RWPE2 (cell line): ENCODE measurements at regions not wholly inside any gene's neighbourhood (a gene's known extent, or its start where the extent isn't known, plus 50 kb on each side); places are given as distances from the start of the nearest gene placed in this dataset.
"Not testable (repeated sequence)": the region's sequence is repeated elsewhere in the genome, so short reads cannot be mapped to it uniquely, and the experiment has no call there.

Experiments used
- ATAC-seq: fragments of 200-7000 bp; cut with Tn5 transposase; 3 replicates; pipeline ENCODE4 v1.9.1; 2021; ENCODE audit warnings: low read depth
- DNase-seq: peaks from one replicate; pipeline ENCODE4 v3.0.0-alpha.2; 2020; ENCODE audit warnings: low spot score
- H3K27ac ChIP-seq: fragments of 450-650 bp; 2 replicates; pipeline ENCODE4 v1.5.1; 2017; ENCODE audit warnings: mild to moderate bottlenecking; ENCODE audit not compliant: poor library complexity, severe bottlenecking
- H3K27me3 ChIP-seq: fragments of 250-450 bp; sonication (Bioruptor Pico); 2 replicates; pipeline ENCODE4 v1.5.1; 2021; ENCODE audit warnings: mild to moderate bottlenecking, moderate library complexity; ENCODE audit not compliant: insufficient read depth, poor library complexity, severe bottlenecking
- H3K36me3 ChIP-seq: fragments of 250-450 bp; sonication (Bioruptor Pico); 2 replicates; pipeline ENCODE4 v1.5.1; 2020; ENCODE audit warnings: low read depth, mild to moderate bottlenecking, moderate library complexity
- H3K4me1 ChIP-seq: fragments of 250-450 bp; sonication (Bioruptor Pico); 2 replicates; pipeline ENCODE4 v1.5.1; 2021; ENCODE audit warnings: mild to moderate bottlenecking, moderate library complexity; ENCODE audit not compliant: insufficient read depth, poor library complexity, severe bottlenecking
- H3K4me3 ChIP-seq: fragments of 250-450 bp; sonication (Bioruptor Pico); 2 replicates; pipeline ENCODE4 v1.5.1; 2021; ENCODE audit warnings: mild to moderate bottlenecking, moderate library complexity; ENCODE audit not compliant: severe bottlenecking
- H3K9me3 ChIP-seq: fragments of 250-450 bp; sonication (Bioruptor Pico); 2 replicates; pipeline ENCODE4 v1.5.1; 2021; ENCODE audit warnings: mild to moderate bottlenecking, moderate library complexity; ENCODE audit not compliant: severe bottlenecking
- CTCF ChIP-seq: fragments of 450-650 bp; IDR thresholded peaks from one replicate; pipeline ENCODE4 v1.5.1; 2017; ENCODE audit warnings: mild to moderate bottlenecking, moderate library complexity; ENCODE audit not compliant: poor library complexity, severe bottlenecking

- Histone ChIP-seq H3K9me3 (no peaks in the 10 kb centered on the region), H3K27ac (no peak overlapping the region), H3K36me3 (no peaks in the 10 kb centered on the region), H3K27me3 (no peaks in the 10 kb centered on the region), H3K4me1 (no peaks in the 10 kb centered on the region), H3K4me3 (no peak overlapping the region)
- DNase-seq, result no peak
- ATAC-seq, result peak; percentile 38
- TF ChIP-seq CTCF, result no peak
These were observed 401.5 kb upstream of the FRG2C start for GRCh38 chr3:75262661-75263060.

GRCh38 chr3:75265897-75266296 lies 398.2 kb upstream of the FRG2C start:
- H3K27me3 ChIP-seq, result no peaks in the 10 kb centered on the region
- no peak overlapping the region for H3K27ac ChIP-seq
- no peak for TF ChIP-seq CTCF
- H3K9me3 ChIP-seq, result no peaks in the 10 kb centered on the region
- H3K4me1 ChIP-seq, result no peaks in the 10 kb centered on the region
- H3K4me3 ChIP-seq, result no peak overlapping the region
- DNase-seq (no peak), ATAC-seq (no peak)
- no peaks in the 10 kb centered on the region for H3K36me3 ChIP-seq

- ATAC-seq, H3K9me3 ChIP-seq, H3K4me3 ChIP-seq, DNase-seq, H3K36me3 ChIP-seq, H3K27ac ChIP-seq, H3K4me1 ChIP-seq, H3K27me3 ChIP-seq: not testable (repeated sequence)
These were observed 395.6 kb upstream of the FRG2C start for GRCh38 chr3:75268576-75268975.

GRCh38 chr3:75272237-75272636 lies 391.9 kb upstream of the FRG2C start:
- not testable (repeated sequence) for ATAC-seq, H3K27ac ChIP-seq, H3K36me3 ChIP-seq, H3K4me1 ChIP-seq, H3K4me3 ChIP-seq, DNase-seq, H3K9me3 ChIP-seq, H3K27me3 ChIP-seq

GRCh38 chr3:75272691-75273090 lies 391.4 kb upstream of the FRG2C start:
- TF ChIP-seq CTCF, result no peak
- ATAC-seq, result no peak
- Histone ChIP-seq H3K9me3 (no peaks in the 10 kb centered on the region), H3K4me1 (no peaks in the 10 kb centered on the region), H3K27ac (no peak overlapping the region), H3K4me3 (no peak overlapping the region), H3K27me3 (no peaks in the 10 kb centered on the region), H3K36me3 (no peaks in the 10 kb centered on the region)
- DNase-seq, result no peak

- not testable (repeated sequence) for DNase-seq, H3K4me3 ChIP-seq, H3K4me1 ChIP-seq, H3K27me3 ChIP-seq, H3K27ac ChIP-seq, H3K9me3 ChIP-seq, H3K36me3 ChIP-seq
- ATAC-seq, result peak; percentile 92
These were observed 378.5 kb upstream of the FRG2C start for GRCh38 chr3:75285531-75286148.

- ATAC-seq, H3K4me1 ChIP-seq, H3K4me3 ChIP-seq, H3K27me3 ChIP-seq, H3K9me3 ChIP-seq, H3K27ac ChIP-seq, H3K36me3 ChIP-seq, DNase-seq: not testable (repeated sequence)
These were observed 375.1 kb upstream of the FRG2C start for GRCh38 chr3:75288972-75289574.
